H9 (cell line): ENCODE measurements at regions not wholly inside any gene's neighbourhood (a gene's known extent, or its start where the extent isn't known, plus 50 kb on each side); places are given as distances from the start of the nearest gene placed in this dataset.

Experiments
- DNase-seq: peaks from one replicate; pipeline ENCODE4 v3.0.0-alpha.2; 2017
- H2AFZ ChIP-seq: one replicate; pipeline ENCODE4 v1.6.1; 2013; ENCODE audit warnings: mild to moderate bottlenecking, low read length, control low read depth, moderate library complexity
- H2AK5ac ChIP-seq: 2 replicates; pipeline ENCODE4 v1.6.1; 2013; ENCODE audit warnings: low read length, control low read depth, mixed read lengths; ENCODE audit not compliant: insufficient read length
- H2BK120ac ChIP-seq: one replicate; pipeline ENCODE4 v1.6.1; 2013; ENCODE audit warnings: low read depth, mild to moderate bottlenecking, low read length, control low read depth, inconsistent platforms; ENCODE audit not compliant: poor library complexity, severe bottlenecking
- H2BK12ac ChIP-seq: 2 replicates; pipeline ENCODE4 v1.6.1; 2013; ENCODE audit warnings: low read length, control low read depth, mixed read lengths, low read depth; ENCODE audit not compliant: insufficient read length
- H2BK15ac ChIP-seq: 2 replicates; pipeline ENCODE4 v1.6.1; 2013; ENCODE audit warnings: low read depth, low read length, control low read depth
- H2BK20ac ChIP-seq: one replicate; pipeline ENCODE4 v1.6.1; 2013; ENCODE audit warnings: low read depth, mild to moderate bottlenecking, low read length, control low read depth, inconsistent platforms; ENCODE audit not compliant: poor library complexity, severe bottlenecking
- H2BK5ac ChIP-seq: 2 replicates; pipeline ENCODE4 v1.6.1; 2013; ENCODE audit warnings: low read length, control low read depth, mixed read lengths; ENCODE audit not compliant: insufficient read length
- H3K14ac ChIP-seq: 2 replicates; pipeline ENCODE4 v1.6.1; 2013; ENCODE audit warnings: low read length, control low read depth; ENCODE audit not compliant: insufficient read depth
- H3K18ac ChIP-seq: 2 replicates; pipeline ENCODE4 v1.6.1; 2013; ENCODE audit warnings: low read depth, mild to moderate bottlenecking, mixed read lengths, low read length, control low read depth; ENCODE audit not compliant: insufficient read length
- H3K23ac ChIP-seq: 2 replicates; pipeline ENCODE4 v1.6.1; 2013; ENCODE audit warnings: low read length, control low read depth, mixed read lengths, low read depth; ENCODE audit not compliant: insufficient read length
- H3K23me2 ChIP-seq: 2 replicates; pipeline ENCODE4 v1.6.1; 2013; ENCODE audit warnings: low read depth, mild to moderate bottlenecking, mixed read lengths, low read length, control low read depth; ENCODE audit not compliant: insufficient read length, poor library complexity, severe bottlenecking
- H3K27ac ChIP-seq: 2 replicates; pipeline ENCODE4 v1.5.1; 2013; ENCODE audit warnings: low read length, control low read depth, mixed read lengths, low read depth; ENCODE audit not compliant: insufficient read length
- H3K27me3 ChIP-seq: 2 replicates; pipeline ENCODE4 v1.6.1; 2013; ENCODE audit warnings: low read length, control low read depth, inconsistent platforms; ENCODE audit not compliant: insufficient read depth
- H3K4ac ChIP-seq: 2 replicates; pipeline ENCODE4 v1.6.1; 2013; ENCODE audit warnings: low read depth, mild to moderate bottlenecking, control low read depth, inconsistent platforms, low read length, moderate library complexity
- H3K4me1 ChIP-seq: 2 replicates; pipeline ENCODE4 v1.6.1; 2013; ENCODE audit warnings: low read length, control low read depth, inconsistent platforms; ENCODE audit not compliant: insufficient read depth
- H3K4me2 ChIP-seq: 2 replicates; pipeline ENCODE4 v1.6.1; 2013; ENCODE audit warnings: low read length, control low read depth, mixed read lengths; ENCODE audit not compliant: insufficient read length, insufficient read depth
- H3K56ac ChIP-seq: 2 replicates; pipeline ENCODE4 v1.6.1; 2013; ENCODE audit warnings: low read depth, mild to moderate bottlenecking, mixed read lengths, low read length, control low read depth; ENCODE audit not compliant: insufficient read length
- H3K79me1 ChIP-seq: 2 replicates; pipeline ENCODE4 v1.6.1; 2013; ENCODE audit warnings: low read depth, mild to moderate bottlenecking, moderate library complexity, low read length, control low read depth, inconsistent platforms; ENCODE audit not compliant: insufficient read depth, poor library complexity, severe bottlenecking
- H3K79me2 ChIP-seq: 2 replicates; pipeline ENCODE4 v1.6.1; 2013; ENCODE audit warnings: low read length, control low read depth, inconsistent platforms; ENCODE audit not compliant: insufficient read depth
- H3K9ac ChIP-seq: 2 replicates; pipeline ENCODE4 v1.6.1; 2013; ENCODE audit warnings: low read length, control low read depth, mixed read lengths; ENCODE audit not compliant: insufficient read length; ENCODE audit errors: extremely low read depth
- H3K9me3 ChIP-seq: one replicate; pipeline ENCODE4 v1.6.1; 2013; ENCODE audit warnings: low read depth, low read length, inconsistent platforms; ENCODE audit not compliant: control insufficient read depth
- H3T11ph ChIP-seq: one replicate; pipeline ENCODE4 v1.6.1; 2013; ENCODE audit warnings: mild to moderate bottlenecking, low read length, control low read depth, inconsistent platforms
- H4K20me1 ChIP-seq: one replicate; pipeline ENCODE4 v1.6.1; 2013; ENCODE audit not compliant: control insufficient read depth, insufficient read length, insufficient read depth
- H4K5ac ChIP-seq: 2 replicates; pipeline ENCODE4 v1.6.1; 2013; ENCODE audit warnings: low read depth, mild to moderate bottlenecking, mixed read lengths, low read length, control low read depth; ENCODE audit not compliant: insufficient read length
- H4K8ac ChIP-seq: replicated peaks from 2 replicates; pipeline ENCODE4 v1.6.1; 2013; ENCODE audit warnings: low read length, control low read depth, mixed read lengths, low read depth; ENCODE audit not compliant: insufficient read length
- H4K91ac ChIP-seq: 2 replicates; pipeline ENCODE4 v1.6.1; 2013; ENCODE audit warnings: low read depth, mild to moderate bottlenecking, moderate library complexity, mixed read lengths, low read length, control low read depth; ENCODE audit not compliant: insufficient read length
- H3K27ac Mint-ChIP-seq, 3 experiments: 2 replicates in 2 of 3; 3 replicates in 1 of 3; pipeline ENCODE4 v1.8.0; 2020 to 2021; ENCODE audit warnings: mixed read lengths in 3 of 3, mild to moderate bottlenecking in 1 of 3, moderate library complexity in 1 of 3
- H3K27me3 Mint-ChIP-seq: 2 replicates; pipeline ENCODE4 v1.8.0; 2021; ENCODE audit warnings: low read depth, mild to moderate bottlenecking, moderate library complexity, mixed read lengths
- H3K36me3 Mint-ChIP-seq, 3 experiments: 2 replicates in 2 of 3; 3 replicates in 1 of 3; pipeline ENCODE4 v1.8.0; 2020 to 2021; ENCODE audit warnings: low read depth in 3 of 3, mixed read lengths in 3 of 3; ENCODE audit not compliant: insufficient read depth in 1 of 3
- H3K4me1 Mint-ChIP-seq, 2 experiments: 2 replicates each; pipeline ENCODE4 v1.8.0; 2020; ENCODE audit warnings: mixed read lengths in 2 of 2
- H3K4me3 Mint-ChIP-seq, 2 experiments: 2 replicates in 1 of 2; 3 replicates in 1 of 2; pipeline ENCODE4 v1.8.0; 2020 to 2021; ENCODE audit warnings: mild to moderate bottlenecking in 2 of 2, mixed read lengths in 2 of 2, moderate library complexity in 1 of 2
- H3K9me3 Mint-ChIP-seq, 2 experiments: 2 replicates in 1 of 2; 3 replicates in 1 of 2; pipeline ENCODE4 v1.8.0; 2020; ENCODE audit warnings: mild to moderate bottlenecking in 2 of 2, mixed read lengths in 2 of 2, moderate library complexity in 1 of 2
- WGBS: extraction: QIAGEN DNeasy Blood & Tissue Kit; methylation state at CpG from one replicate; pipeline ENCODE4 v1.1.7; 2013; ENCODE audit warnings: missing lambda C conversion rate, low lambda C conversion rate, mixed read lengths; ENCODE audit not compliant: insufficient read length; ENCODE audit errors: extremely low coverage; 5-methylcytosine and 5-hydroxymethylcytosine counted together
- TF ChIP-seq, protein P1 (sequence below): fragments of 200-600 bp; sonication (generic); conservative IDR thresholded peaks from 3 replicates; pipeline ENCODE4 v1.8.0; 2021; ENCODE audit warnings: antibody characterized with exemption, mild to moderate bottlenecking

DNA sequence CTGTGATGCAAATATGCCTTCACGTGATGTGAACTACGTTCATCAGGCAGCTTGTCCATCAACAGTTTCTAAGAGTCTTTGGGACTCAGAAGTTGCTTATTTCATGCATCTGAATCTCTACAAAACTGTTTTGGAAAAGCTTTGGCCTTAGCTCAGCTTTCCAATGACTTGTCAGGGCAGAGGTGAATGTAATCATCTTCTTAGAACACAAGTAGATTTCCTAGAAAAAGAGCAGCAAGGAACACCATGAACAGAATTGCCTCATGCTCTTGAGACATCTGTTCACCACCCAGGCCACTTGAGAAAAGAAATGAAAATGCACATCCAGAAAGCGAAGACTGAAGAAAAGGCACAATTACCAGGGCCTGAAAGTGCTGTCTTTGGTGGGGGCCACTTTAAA lies 105.8 kb upstream of the PDHA1 start:
- Histone ChIP-seq H3K23ac (no peak overlapping the region), H2BK120ac (no peak overlapping the region), H2BK15ac (no peak overlapping the region), H3K4me2 (no peak overlapping the region), H3T11ph (no peak overlapping the region), H4K5ac (no peak overlapping the region), H4K20me1 (no peaks in the 10 kb centered on the region), H3K27me3 (no peaks in the 10 kb centered on the region), H3K14ac (no peak overlapping the region), H3K27ac (no peak overlapping the region), H3K9ac (no peak overlapping the region), H4K8ac (no peak overlapping the region), H4K91ac (no peak overlapping the region), H2AFZ (no peak overlapping the region), H2BK5ac (no peak overlapping the region), H3K9me3 (peaks cover 25% of the 10 kb centered on the region), H3K18ac (no peak overlapping the region), H3K23me2 (no peaks in the 10 kb centered on the region), H3K56ac (no peak overlapping the region), H3K4me1 (no peaks in the 10 kb centered on the region), H2BK20ac (no peak overlapping the region), H3K79me2 (no peaks in the 10 kb centered on the region), H3K79me1 (no peaks in the 10 kb centered on the region), H3K4ac (no peak overlapping the region), H2AK5ac (no peak overlapping the region), H2BK12ac (no peak overlapping the region)
- no peak for DNase-seq
- no peak overlapping the region for H3K4me3 Mint-ChIP-seq
- WGBS, result no CpG with 5 or more reads among the region's 3 CpGs
- no peak overlapping the region for H3K27ac Mint-ChIP-seq
- TF ChIP-seq, protein P1, sequence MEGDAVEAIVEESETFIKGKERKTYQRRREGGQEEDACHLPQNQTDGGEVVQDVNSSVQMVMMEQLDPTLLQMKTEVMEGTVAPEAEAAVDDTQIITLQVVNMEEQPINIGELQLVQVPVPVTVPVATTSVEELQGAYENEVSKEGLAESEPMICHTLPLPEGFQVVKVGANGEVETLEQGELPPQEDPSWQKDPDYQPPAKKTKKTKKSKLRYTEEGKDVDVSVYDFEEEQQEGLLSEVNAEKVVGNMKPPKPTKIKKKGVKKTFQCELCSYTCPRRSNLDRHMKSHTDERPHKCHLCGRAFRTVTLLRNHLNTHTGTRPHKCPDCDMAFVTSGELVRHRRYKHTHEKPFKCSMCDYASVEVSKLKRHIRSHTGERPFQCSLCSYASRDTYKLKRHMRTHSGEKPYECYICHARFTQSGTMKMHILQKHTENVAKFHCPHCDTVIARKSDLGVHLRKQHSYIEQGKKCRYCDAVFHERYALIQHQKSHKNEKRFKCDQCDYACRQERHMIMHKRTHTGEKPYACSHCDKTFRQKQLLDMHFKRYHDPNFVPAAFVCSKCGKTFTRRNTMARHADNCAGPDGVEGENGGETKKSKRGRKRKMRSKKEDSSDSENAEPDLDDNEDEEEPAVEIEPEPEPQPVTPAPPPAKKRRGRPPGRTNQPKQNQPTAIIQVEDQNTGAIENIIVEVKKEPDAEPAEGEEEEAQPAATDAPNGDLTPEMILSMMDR, result no peak
- peaks cover 0 to 4% of the 10 kb centered on the region in 2 experiments; a peak in 2 of 4 replicates for H3K4me1 Mint-ChIP-seq
- H3K27me3 Mint-ChIP-seq, result peaks cover 6% of the 10 kb centered on the region
- H3K9me3 Mint-ChIP-seq, result peaks cover 76 to 83% of the 10 kb centered on the region in 2 experiments
- peaks cover 0 to 12% (median 7%) of the 10 kb centered on the region in 3 experiments; a peak in 6 of 7 replicates for H3K36me3 Mint-ChIP-seq
